ENCODE measurements at regions not wholly inside any gene's neighbourhood (a gene's known extent, or its start where the extent isn't known, plus 50 kb on each side); places are given as distances from the start of the nearest gene placed in this dataset.
"Not testable (repeated sequence)": the region's sequence is repeated elsewhere in the genome, so short reads cannot be mapped to it uniquely, and the experiment has no call there.

DNA sequence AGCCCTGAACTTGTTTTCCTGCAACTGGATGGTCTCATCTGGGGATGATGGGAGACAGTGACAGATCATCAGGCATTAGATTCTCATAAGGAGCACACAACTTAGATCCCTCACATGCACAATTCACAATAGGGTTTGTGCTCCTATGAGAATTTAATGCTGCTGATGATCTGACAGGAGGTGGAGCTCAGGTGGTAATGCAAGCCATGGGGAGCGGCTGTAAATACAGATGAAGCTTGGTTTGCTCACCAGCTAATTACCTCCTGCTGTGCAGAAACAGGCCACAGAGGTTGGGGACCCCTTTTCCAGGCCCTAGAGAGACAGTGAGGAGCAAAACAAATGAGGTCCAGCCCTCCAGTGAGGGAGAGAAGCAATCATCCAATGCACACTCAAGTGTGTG lies 168.6 kb downstream of the RGS9 start:
- Histone ChIP-seq H3K79me2 (ENCODE audit: control insufficient read depth, insufficient read depth, low read length) (no peaks in the 10 kb centered on the region), H3K9me3 (ENCODE audit: control insufficient read depth, low read depth, low read length) (no peaks in the 10 kb centered on the region), H3K4me2 (ENCODE audit: control insufficient read depth, extremely low read depth, insufficient read depth, low read depth, low read length) (no peak overlapping the region), H3K4me1 (ENCODE audit: control insufficient read depth, extremely low read depth, insufficient read depth, low read length) (no peaks in the 10 kb centered on the region), H3K9ac (ENCODE audit: control insufficient read depth, extremely low read depth, insufficient read depth, low read length) (no peak overlapping the region), H3K27me3 (ENCODE audit: control insufficient read depth, extremely low read depth, insufficient read depth, low read length) (peaks cover 2% of the 10 kb centered on the region), H3K36me3 (ENCODE audit: control insufficient read depth in 2 of 2, extremely low read depth in 1 of 2, insufficient read depth in 2 of 2, low read length in 2 of 2) (no peaks in the 10 kb centered on the region), H3K27ac (ENCODE audit: control insufficient read depth, insufficient read depth, low read length) (no peak overlapping the region), H3K4me3 (ENCODE audit: control insufficient read depth in 2 of 3, extremely low read depth in 1 of 3, insufficient read depth in 2 of 3, low read depth in 1 of 3, low read length in 3 of 3) (no peak overlapping the region), H2AFZ (ENCODE audit: control insufficient read depth, low read length) (no peak overlapping the region), H4K20me1 (ENCODE audit: control insufficient read depth, extremely low read depth, insufficient read depth, low read length) (no peaks in the 10 kb centered on the region), H3K9me1 (ENCODE audit: control insufficient read depth, extremely low read depth, insufficient read depth, low read length) (no peaks in the 10 kb centered on the region)
- DNase-seq (ENCODE audit: low read depth, low spot score) (no peak), FAIRE-seq (no peak)
- dilution Hi-C loops (cut with MboI; ENCODE audit: extremely low pct_ligation_motif_present, low sequenced_read_pairs): no loop called here
- no peak for TF ChIP-seq EZH2 (IDR thresholded peaks at IDR 0.05; ENCODE audit: low read length)
- TF ChIP-seq CTCF (optimal IDR thresholded peaks at IDR 0.05 in 1 of 3, IDR thresholded peaks at IDR 0.05 in 1 of 3, conservative IDR thresholded peaks at IDR 0.05 in 1 of 3; ENCODE audit: extremely low read depth in 1 of 3, insufficient read depth in 2 of 3, low read length in 3 of 3): no peak

- no peak overlapping the region for H3K27ac ChIP-seq (ENCODE audit: control insufficient read depth, insufficient read depth, low read length)
- H3K79me2 ChIP-seq (ENCODE audit: control insufficient read depth, insufficient read depth, low read length): no peaks in the 10 kb centered on the region
- no peaks in the 10 kb centered on the region for H3K4me1 ChIP-seq (ENCODE audit: control insufficient read depth, extremely low read depth, insufficient read depth, low read length)
- H4K20me1 ChIP-seq (ENCODE audit: control insufficient read depth, extremely low read depth, insufficient read depth, low read length): no peaks in the 10 kb centered on the region
- DNase-seq (ENCODE audit: low read depth, low spot score) (no peak), FAIRE-seq (no peak)
- H3K36me3 ChIP-seq (ENCODE audit: control insufficient read depth in 2 of 2, extremely low read depth in 1 of 2, insufficient read depth in 2 of 2, low read length in 2 of 2): no peaks in the 10 kb centered on the region
- dilution Hi-C loops (cut with MboI; ENCODE audit: extremely low pct_ligation_motif_present, low sequenced_read_pairs): no loop called here
- no peak overlapping the region for H3K9ac ChIP-seq (ENCODE audit: control insufficient read depth, extremely low read depth, insufficient read depth, low read length)
- H2AFZ ChIP-seq (ENCODE audit: control insufficient read depth, low read length): no peak overlapping the region
- H3K4me2 ChIP-seq (ENCODE audit: control insufficient read depth, extremely low read depth, insufficient read depth, low read depth, low read length): no peak overlapping the region
- H3K9me3 ChIP-seq (ENCODE audit: control insufficient read depth, low read depth, low read length): no peaks in the 10 kb centered on the region
- H3K4me3 ChIP-seq (ENCODE audit: control insufficient read depth in 2 of 3, extremely low read depth in 1 of 3, insufficient read depth in 2 of 3, low read depth in 1 of 3, low read length in 3 of 3): no peak overlapping the region
- no peaks in the 10 kb centered on the region for H3K9me1 ChIP-seq (ENCODE audit: control insufficient read depth, extremely low read depth, insufficient read depth, low read length)
- TF ChIP-seq CTCF (optimal IDR thresholded peaks at IDR 0.05 in 1 of 3, IDR thresholded peaks at IDR 0.05 in 1 of 3, conservative IDR thresholded peaks at IDR 0.05 in 1 of 3; ENCODE audit: extremely low read depth in 1 of 3, insufficient read depth in 2 of 3, low read length in 3 of 3): no peak
- TF ChIP-seq EZH2 (IDR thresholded peaks at IDR 0.05; ENCODE audit: low read length): no peak
- peaks cover 2% of the 10 kb centered on the region for H3K27me3 ChIP-seq (ENCODE audit: control insufficient read depth, extremely low read depth, insufficient read depth, low read length)
These were observed 167.9 kb downstream of the RGS9 start for GRCh38 chr17:65305116-65305515.

DNA sequence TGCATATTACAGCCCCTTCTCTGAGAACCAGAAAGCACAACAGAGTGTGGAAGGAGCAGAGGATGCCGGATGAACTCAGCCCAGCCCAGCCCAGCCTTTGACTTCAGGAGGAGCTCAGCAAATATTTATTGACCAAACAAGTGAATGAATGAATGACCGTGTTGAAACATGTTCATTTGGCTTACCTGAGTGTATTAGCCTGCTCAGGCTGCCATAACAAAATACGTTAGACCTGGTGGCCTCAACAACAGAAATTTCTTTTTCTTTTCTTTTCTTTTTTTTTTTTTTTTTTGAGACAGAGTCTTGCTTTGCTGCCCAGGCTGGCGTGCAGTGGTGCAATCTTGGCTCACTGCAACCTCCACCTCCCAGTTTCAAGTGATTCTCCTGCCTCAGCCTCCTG lies 164.7 kb downstream of the RGS9 start:
- H3K9me3 ChIP-seq (ENCODE audit: control insufficient read depth, low read depth, low read length); H3K27me3 ChIP-seq (ENCODE audit: control insufficient read depth, extremely low read depth, insufficient read depth, low read length); H2AFZ ChIP-seq (ENCODE audit: control insufficient read depth, low read length); H4K20me1 ChIP-seq (ENCODE audit: control insufficient read depth, extremely low read depth, insufficient read depth, low read length); H3K27ac ChIP-seq (ENCODE audit: control insufficient read depth, insufficient read depth, low read length); H3K79me2 ChIP-seq (ENCODE audit: control insufficient read depth, insufficient read depth, low read length); dilution Hi-C loops (cut with MboI; ENCODE audit: extremely low pct_ligation_motif_present, low sequenced_read_pairs); H3K4me1 ChIP-seq (ENCODE audit: control insufficient read depth, extremely low read depth, insufficient read depth, low read length); H3K9me1 ChIP-seq (ENCODE audit: control insufficient read depth, extremely low read depth, insufficient read depth, low read length); FAIRE-seq; H3K4me3 ChIP-seq (ENCODE audit: control insufficient read depth in 2 of 3, extremely low read depth in 1 of 3, insufficient read depth in 2 of 3, low read depth in 1 of 3, low read length in 3 of 3); DNase-seq (ENCODE audit: low read depth, low spot score); H3K36me3 ChIP-seq (ENCODE audit: control insufficient read depth in 2 of 2, extremely low read depth in 1 of 2, insufficient read depth in 2 of 2, low read length in 2 of 2); H3K4me2 ChIP-seq (ENCODE audit: control insufficient read depth, extremely low read depth, insufficient read depth, low read depth, low read length); H3K9ac ChIP-seq (ENCODE audit: control insufficient read depth, extremely low read depth, insufficient read depth, low read length): not testable (repeated sequence)
